Sigmoid colon (tissue), 4 donors: ENCODE measurements at regions not wholly inside any gene's neighbourhood (a gene's known extent, or its start where the extent isn't known, plus 50 kb on each side); places are given as distances from the start of the nearest gene placed in this dataset.

Experiments used
- POLR2A ChIP-seq, 2 donors: fragments of 450-650 bp; IDR thresholded peaks; one replicate each; pipeline ENCODE4 v1.6.1; 2016; ENCODE audit warnings: antibody characterized with exemption in 2 of 2, mild to moderate bottlenecking in 2 of 2, moderate library complexity in 2 of 2
- POLR2AphosphoS5 ChIP-seq, 4 donors: sonication (generic); formaldehyde crosslinking; IDR thresholded peaks; one replicate each; pipeline ENCODE4 v1.6.1; 2017; ENCODE audit warnings: antibody characterized with exemption in 4 of 4
- TF ChIP-seq, protein P1 (sequence below), 4 experiments: fragments of 450-650 bp in 3 of 4; fragments of 200-600 bp in 1 of 4; IDR thresholded peaks; one replicate each; pipeline ENCODE4 v1.5.1; 2016 to 2019; ENCODE audit warnings: antibody characterized with exemption in 4 of 4, mild to moderate bottlenecking in 3 of 4, moderate library complexity in 2 of 4

DNA sequence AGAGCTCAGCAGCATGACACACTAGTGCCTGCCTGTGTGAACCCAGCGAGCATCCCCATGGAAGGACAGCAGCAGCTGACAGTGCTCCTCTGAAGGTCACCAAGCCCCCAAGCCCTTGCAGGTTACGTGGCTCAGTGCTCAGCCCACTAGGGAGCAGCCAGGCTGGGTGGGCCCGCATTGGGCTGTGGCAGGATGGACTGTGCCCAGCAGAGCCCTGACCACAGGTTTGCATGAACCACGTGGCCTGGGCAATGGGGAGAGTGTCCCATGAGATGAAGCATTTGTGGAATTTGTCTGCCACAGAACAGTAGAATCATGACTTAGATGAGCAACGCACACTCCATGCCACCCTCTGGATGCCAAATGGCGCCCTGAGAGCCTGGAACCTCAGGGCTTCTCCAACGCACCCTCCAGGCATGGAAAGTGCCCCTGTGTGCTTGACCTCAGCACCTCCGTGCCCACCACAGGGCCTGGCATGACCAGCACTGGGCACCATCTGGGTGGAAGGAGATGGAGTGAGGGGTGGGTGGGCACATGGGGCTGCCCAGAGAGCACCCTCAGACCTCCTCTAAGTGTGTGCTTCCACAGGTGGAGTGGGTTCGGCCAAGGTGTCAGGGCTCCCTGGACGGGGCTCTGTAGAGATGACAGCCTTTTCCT lies 216.1 kb upstream of the RAB6C start:
- TF ChIP-seq, protein P1, sequence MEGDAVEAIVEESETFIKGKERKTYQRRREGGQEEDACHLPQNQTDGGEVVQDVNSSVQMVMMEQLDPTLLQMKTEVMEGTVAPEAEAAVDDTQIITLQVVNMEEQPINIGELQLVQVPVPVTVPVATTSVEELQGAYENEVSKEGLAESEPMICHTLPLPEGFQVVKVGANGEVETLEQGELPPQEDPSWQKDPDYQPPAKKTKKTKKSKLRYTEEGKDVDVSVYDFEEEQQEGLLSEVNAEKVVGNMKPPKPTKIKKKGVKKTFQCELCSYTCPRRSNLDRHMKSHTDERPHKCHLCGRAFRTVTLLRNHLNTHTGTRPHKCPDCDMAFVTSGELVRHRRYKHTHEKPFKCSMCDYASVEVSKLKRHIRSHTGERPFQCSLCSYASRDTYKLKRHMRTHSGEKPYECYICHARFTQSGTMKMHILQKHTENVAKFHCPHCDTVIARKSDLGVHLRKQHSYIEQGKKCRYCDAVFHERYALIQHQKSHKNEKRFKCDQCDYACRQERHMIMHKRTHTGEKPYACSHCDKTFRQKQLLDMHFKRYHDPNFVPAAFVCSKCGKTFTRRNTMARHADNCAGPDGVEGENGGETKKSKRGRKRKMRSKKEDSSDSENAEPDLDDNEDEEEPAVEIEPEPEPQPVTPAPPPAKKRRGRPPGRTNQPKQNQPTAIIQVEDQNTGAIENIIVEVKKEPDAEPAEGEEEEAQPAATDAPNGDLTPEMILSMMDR (IDR thresholded peaks at IDR 0.05) = no peak
- no peak for TF ChIP-seq POLR2A (IDR thresholded peaks at IDR 0.05)
- no peak for TF ChIP-seq POLR2AphosphoS5 (IDR thresholded peaks at IDR 0.05)
